ENCODE measurements at regions not wholly inside any gene's neighbourhood (a gene's known extent, or its start where the extent isn't known, plus 50 kb on each side); places are given as distances from the start of the nearest gene placed in this dataset.

DNA sequence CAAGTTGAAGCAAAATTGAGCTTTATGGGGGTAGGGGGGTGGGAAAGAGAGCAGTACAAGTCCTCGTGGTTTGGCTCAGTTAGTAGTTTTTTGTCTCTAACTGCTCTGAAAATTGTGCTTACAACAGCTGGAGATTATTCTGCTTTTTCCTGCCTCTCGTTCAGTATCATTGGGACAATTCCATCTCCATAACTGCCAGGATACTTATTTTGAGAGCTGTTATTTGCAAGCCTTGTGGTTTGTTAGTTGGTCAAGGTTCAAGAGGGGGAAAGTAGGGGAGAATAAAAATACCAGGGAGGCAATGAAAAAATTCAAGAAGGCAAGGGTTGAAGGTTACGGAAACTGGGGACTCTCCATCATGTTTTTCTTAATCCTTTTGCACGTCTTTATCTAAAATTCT is 811.8 kb upstream of the ADGRL2 start:
- TF ChIP-seq, protein P1, sequence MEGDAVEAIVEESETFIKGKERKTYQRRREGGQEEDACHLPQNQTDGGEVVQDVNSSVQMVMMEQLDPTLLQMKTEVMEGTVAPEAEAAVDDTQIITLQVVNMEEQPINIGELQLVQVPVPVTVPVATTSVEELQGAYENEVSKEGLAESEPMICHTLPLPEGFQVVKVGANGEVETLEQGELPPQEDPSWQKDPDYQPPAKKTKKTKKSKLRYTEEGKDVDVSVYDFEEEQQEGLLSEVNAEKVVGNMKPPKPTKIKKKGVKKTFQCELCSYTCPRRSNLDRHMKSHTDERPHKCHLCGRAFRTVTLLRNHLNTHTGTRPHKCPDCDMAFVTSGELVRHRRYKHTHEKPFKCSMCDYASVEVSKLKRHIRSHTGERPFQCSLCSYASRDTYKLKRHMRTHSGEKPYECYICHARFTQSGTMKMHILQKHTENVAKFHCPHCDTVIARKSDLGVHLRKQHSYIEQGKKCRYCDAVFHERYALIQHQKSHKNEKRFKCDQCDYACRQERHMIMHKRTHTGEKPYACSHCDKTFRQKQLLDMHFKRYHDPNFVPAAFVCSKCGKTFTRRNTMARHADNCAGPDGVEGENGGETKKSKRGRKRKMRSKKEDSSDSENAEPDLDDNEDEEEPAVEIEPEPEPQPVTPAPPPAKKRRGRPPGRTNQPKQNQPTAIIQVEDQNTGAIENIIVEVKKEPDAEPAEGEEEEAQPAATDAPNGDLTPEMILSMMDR (IDR thresholded peaks at IDR 0.05): no peak
- no peak for TF ChIP-seq POLR2A (IDR thresholded peaks at IDR 0.05)
